WTC11 (cell line): ENCODE measurements at regions not wholly inside any gene's neighbourhood (a gene's known extent, or its start where the extent isn't known, plus 50 kb on each side); places are given as distances from the start of the nearest gene placed in this dataset.

Source experiments
- CREM ChIP-seq: sonication (generic); formaldehyde crosslinking; IDR thresholded peaks from 2 replicates; pipeline ENCODE4 v1.8.1; 2022; ENCODE audit warnings: mild to moderate bottlenecking, missing genetic modification reagents, moderate library complexity
- ETV6 ChIP-seq: sonication (generic); formaldehyde crosslinking; IDR thresholded peaks from 2 replicates; pipeline ENCODE4 v1.8.1; 2022; ENCODE audit warnings: mild to moderate bottlenecking, missing genetic modification reagents
- TF ChIP-seq, protein P1 (sequence below): fragments of 200-600 bp; IDR thresholded peaks from 2 replicates; pipeline ENCODE4 v1.8.0; 2022; ENCODE audit warnings: antibody characterized with exemption
- TF ChIP-seq, protein P2 (sequence below): sonication (generic); formaldehyde crosslinking; IDR thresholded peaks from 2 replicates; pipeline ENCODE4 v1.8.1; 2023; ENCODE audit warnings: mild to moderate bottlenecking, missing genetic modification reagents, moderate library complexity
- TF ChIP-seq, protein P3 (sequence below): sonication (generic); formaldehyde crosslinking; IDR thresholded peaks from 2 replicates; pipeline ENCODE4 v1.8.0; 2022; ENCODE audit warnings: mild to moderate bottlenecking, missing genetic modification reagents

DNA sequence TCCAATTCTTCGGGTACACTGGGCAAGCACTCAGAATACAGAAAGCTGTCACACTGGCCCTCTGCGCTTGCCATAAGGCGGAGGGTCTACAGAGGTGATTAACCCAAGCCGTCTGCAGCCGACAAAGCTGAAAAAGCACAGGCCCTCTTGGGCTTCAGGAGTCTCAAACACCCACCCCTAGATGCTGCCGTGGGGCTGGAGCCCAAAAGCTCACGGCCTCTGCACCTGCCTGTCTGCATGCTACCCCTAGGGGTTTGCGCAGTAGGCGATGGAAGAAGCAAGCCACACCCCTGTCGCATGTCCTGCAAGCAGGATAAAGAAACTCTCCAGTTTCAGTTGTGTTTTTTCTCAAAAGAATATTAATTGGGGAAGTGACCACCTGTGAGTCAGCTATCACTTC lies 118.8 kb upstream of the PLEKHA5 start:
- no peak for TF ChIP-seq CREM (CRISPR knock-in tag)
- TF ChIP-seq, protein P1, sequence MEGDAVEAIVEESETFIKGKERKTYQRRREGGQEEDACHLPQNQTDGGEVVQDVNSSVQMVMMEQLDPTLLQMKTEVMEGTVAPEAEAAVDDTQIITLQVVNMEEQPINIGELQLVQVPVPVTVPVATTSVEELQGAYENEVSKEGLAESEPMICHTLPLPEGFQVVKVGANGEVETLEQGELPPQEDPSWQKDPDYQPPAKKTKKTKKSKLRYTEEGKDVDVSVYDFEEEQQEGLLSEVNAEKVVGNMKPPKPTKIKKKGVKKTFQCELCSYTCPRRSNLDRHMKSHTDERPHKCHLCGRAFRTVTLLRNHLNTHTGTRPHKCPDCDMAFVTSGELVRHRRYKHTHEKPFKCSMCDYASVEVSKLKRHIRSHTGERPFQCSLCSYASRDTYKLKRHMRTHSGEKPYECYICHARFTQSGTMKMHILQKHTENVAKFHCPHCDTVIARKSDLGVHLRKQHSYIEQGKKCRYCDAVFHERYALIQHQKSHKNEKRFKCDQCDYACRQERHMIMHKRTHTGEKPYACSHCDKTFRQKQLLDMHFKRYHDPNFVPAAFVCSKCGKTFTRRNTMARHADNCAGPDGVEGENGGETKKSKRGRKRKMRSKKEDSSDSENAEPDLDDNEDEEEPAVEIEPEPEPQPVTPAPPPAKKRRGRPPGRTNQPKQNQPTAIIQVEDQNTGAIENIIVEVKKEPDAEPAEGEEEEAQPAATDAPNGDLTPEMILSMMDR: no peak
- TF ChIP-seq ETV6 (CRISPR knock-in tag): no peak
- TF ChIP-seq, protein P2, sequence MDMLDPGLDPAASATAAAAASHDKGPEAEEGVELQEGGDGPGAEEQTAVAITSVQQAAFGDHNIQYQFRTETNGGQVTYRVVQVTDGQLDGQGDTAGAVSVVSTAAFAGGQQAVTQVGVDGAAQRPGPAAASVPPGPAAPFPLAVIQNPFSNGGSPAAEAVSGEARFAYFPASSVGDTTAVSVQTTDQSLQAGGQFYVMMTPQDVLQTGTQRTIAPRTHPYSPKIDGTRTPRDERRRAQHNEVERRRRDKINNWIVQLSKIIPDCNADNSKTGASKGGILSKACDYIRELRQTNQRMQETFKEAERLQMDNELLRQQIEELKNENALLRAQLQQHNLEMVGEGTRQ: no peak
- TF ChIP-seq, protein P3, sequence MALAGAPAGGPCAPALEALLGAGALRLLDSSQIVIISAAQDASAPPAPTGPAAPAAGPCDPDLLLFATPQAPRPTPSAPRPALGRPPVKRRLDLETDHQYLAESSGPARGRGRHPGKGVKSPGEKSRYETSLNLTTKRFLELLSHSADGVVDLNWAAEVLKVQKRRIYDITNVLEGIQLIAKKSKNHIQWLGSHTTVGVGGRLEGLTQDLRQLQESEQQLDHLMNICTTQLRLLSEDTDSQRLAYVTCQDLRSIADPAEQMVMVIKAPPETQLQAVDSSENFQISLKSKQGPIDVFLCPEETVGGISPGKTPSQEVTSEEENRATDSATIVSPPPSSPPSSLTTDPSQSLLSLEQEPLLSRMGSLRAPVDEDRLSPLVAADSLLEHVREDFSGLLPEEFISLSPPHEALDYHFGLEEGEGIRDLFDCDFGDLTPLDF (CRISPR knock-in tag): no peak
